ENCODE measurements at regions not wholly inside any gene's neighbourhood (a gene's known extent, or its start where the extent isn't known, plus 50 kb on each side); places are given as distances from the start of the nearest gene placed in this dataset.

DNA sequence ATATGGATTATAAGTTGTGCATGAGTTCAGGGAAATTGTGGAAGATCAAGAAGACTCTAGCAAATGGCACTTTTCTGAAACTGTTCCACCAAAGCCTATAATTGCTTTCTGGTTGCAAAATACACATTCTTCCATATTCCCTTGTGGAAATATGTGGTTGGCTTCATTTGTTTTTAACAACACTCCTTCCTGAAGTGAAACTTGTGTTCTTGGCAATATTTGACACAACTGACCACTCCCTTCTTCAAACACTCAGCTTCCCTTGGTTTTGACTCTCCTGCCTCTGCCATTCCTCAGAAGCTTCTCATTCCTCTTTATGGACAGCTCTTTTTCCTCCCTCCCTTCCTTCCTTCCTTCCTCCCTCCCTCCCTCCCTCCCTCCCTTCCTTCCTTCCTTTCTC lies 192.3 kb downstream of the PMAIP1 start:
- Mint-ChIP-seq H3K27ac (no peak overlapping the region), H3K9me3 (ENCODE audit: low read depth) (peaks cover 6% of the 10 kb centered on the region), H3K4me1 (ENCODE audit: low read depth) (no peaks in the 10 kb centered on the region), H3K27me3 (no peaks in the 10 kb centered on the region), H3K36me3 (ENCODE audit: insufficient read depth) (no peaks in the 10 kb centered on the region), H3K4me3 (ENCODE audit: low read depth) (no peak overlapping the region)
- DNase-seq (ENCODE audit: low spot score, unreplicated experiment) = no peak
- TF ChIP-seq, protein P1, sequence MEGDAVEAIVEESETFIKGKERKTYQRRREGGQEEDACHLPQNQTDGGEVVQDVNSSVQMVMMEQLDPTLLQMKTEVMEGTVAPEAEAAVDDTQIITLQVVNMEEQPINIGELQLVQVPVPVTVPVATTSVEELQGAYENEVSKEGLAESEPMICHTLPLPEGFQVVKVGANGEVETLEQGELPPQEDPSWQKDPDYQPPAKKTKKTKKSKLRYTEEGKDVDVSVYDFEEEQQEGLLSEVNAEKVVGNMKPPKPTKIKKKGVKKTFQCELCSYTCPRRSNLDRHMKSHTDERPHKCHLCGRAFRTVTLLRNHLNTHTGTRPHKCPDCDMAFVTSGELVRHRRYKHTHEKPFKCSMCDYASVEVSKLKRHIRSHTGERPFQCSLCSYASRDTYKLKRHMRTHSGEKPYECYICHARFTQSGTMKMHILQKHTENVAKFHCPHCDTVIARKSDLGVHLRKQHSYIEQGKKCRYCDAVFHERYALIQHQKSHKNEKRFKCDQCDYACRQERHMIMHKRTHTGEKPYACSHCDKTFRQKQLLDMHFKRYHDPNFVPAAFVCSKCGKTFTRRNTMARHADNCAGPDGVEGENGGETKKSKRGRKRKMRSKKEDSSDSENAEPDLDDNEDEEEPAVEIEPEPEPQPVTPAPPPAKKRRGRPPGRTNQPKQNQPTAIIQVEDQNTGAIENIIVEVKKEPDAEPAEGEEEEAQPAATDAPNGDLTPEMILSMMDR (IDR thresholded peaks at IDR 0.05; ENCODE audit: unreplicated experiment) = no peak

DNA sequence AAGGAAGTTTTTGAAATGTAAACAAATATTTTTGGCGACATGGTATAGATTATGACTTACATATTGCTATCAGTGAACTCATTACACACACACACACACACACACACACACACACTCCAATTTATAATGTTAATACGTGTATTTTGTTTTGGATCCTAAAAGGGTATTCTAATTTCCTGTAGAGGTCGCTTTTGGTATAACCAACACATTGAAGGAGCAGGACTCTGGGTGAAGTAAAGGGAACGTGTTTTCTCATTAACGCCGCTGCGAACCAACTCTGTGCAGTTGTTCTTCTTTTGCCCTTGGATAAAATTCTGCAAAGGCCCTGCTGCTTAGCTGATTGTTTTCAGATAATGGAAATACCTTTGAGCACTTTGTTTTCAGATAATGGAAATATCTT lies 190.4 kb downstream of the PMAIP1 start:
- Mint-ChIP-seq H3K4me1 (ENCODE audit: low read depth) (no peaks in the 10 kb centered on the region), H3K27me3 (no peaks in the 10 kb centered on the region), H3K4me3 (ENCODE audit: low read depth) (no peak overlapping the region), H3K9me3 (ENCODE audit: low read depth) (peaks cover 6% of the 10 kb centered on the region), H3K36me3 (ENCODE audit: insufficient read depth) (no peaks in the 10 kb centered on the region), H3K27ac (no peak overlapping the region)
- DNase-seq (ENCODE audit: low spot score, unreplicated experiment) = no peak
- TF ChIP-seq, protein P1 (IDR thresholded peaks at IDR 0.05; ENCODE audit: unreplicated experiment) = peak; percentile 32

DNA sequence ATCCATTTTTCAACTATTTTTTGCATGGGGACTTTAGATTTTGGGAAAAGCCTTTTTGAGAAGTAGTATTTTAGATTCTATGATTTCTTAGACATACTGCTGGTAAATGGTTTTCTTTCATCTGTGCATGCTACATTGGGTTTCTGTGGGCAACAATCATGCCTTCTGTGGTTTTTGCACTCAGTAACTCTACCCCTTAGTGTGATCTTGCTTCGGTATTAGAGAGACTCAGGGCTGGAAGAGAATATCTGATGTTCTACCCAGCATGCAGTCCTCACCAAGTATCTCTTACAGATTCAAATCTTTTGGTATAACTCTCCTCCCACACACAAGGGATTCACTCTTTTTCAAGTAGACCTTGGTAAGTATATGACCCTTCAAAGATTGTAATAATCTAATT lies 183.0 kb downstream of the PMAIP1 start:
- TF ChIP-seq, protein P1 (IDR thresholded peaks at IDR 0.05; ENCODE audit: unreplicated experiment) = no peak
- H3K27ac Mint-ChIP-seq = no peak overlapping the region
- no peaks in the 10 kb centered on the region for H3K27me3 Mint-ChIP-seq

DNA sequence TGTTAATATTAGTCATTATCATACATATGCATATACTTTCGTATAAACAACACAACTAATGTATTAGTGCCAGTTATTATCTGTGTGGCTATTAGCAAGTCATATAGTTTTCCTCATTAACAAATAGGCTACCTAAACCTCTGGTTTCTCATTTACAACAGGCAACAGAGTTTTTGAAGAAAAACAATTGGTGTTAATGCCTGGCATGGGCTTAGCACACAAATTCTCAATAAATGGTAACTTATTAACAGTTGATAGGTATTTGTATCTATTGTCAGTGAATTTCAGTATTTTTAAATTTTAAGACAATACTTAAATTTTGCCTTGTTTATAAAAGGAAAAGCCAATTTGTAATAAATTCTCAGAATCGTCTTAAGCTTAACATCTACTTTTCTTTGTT lies 182.5 kb downstream of the PMAIP1 start:
- DNase-seq (ENCODE audit: low spot score, unreplicated experiment) = no peak

More for the DNA sequence above, 183.0 kb downstream of the PMAIP1 start:
- H3K9me3 Mint-ChIP-seq (ENCODE audit: low read depth) = peaks cover 8% of the 10 kb centered on the region
- no peak overlapping the region for H3K4me3 Mint-ChIP-seq (ENCODE audit: low read depth)
- no peaks in the 10 kb centered on the region for H3K4me1 Mint-ChIP-seq (ENCODE audit: low read depth)
- no peaks in the 10 kb centered on the region for H3K36me3 Mint-ChIP-seq (ENCODE audit: insufficient read depth)
- DNase-seq (ENCODE audit: low spot score, unreplicated experiment) = no peak

DNA sequence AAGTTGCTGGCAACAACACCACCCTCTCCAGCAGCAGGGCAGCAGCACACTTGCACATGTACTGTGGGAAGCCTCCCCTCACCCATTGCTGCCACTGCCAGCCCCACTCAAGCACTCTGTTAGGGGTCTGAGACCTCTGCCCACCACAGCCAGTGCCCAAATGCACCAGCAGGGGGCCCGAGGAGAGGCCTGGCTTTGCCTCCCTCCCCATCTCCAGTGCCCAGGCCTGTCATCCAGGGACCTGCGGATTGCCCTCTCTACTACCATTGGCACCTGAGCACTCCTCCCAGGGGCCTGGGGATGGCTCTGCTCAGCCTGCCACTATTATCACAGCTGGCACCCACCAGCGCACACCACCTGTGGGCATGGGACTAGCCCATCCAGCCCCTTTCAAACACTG lies 175.7 kb downstream of the PMAIP1 start:
- TF ChIP-seq, protein P1 (IDR thresholded peaks at IDR 0.05; ENCODE audit: unreplicated experiment) = no peak
- no peak for DNase-seq (ENCODE audit: low spot score, unreplicated experiment)
- Mint-ChIP-seq H3K27me3 (no peaks in the 10 kb centered on the region), H3K27ac (no peak overlapping the region), H3K9me3 (ENCODE audit: low read depth) (peaks cover 27% of the 10 kb centered on the region), H3K4me3 (ENCODE audit: low read depth) (no peak overlapping the region), H3K4me1 (ENCODE audit: low read depth) (no peaks in the 10 kb centered on the region), H3K36me3 (ENCODE audit: insufficient read depth) (no peaks in the 10 kb centered on the region)

More for the DNA sequence above, 182.5 kb downstream of the PMAIP1 start:
- Mint-ChIP-seq H3K4me1 (ENCODE audit: low read depth) (no peaks in the 10 kb centered on the region), H3K9me3 (ENCODE audit: low read depth) (peaks cover 13% of the 10 kb centered on the region), H3K27me3 (no peaks in the 10 kb centered on the region), H3K4me3 (ENCODE audit: low read depth) (no peak overlapping the region), H3K36me3 (ENCODE audit: insufficient read depth) (no peaks in the 10 kb centered on the region), H3K27ac (no peak overlapping the region)
- TF ChIP-seq, protein P1 (IDR thresholded peaks at IDR 0.05; ENCODE audit: unreplicated experiment) = no peak

Data from progenitor cell of endocrine pancreas (in vitro differentiated cells).